H1 (cell line): ENCODE measurements at regions not wholly inside any gene's neighbourhood (a gene's known extent, or its start where the extent isn't known, plus 50 kb on each side); places are given as distances from the start of the nearest gene placed in this dataset.

Source experiments
- CTCF ChIA-PET: fragments of 300-600 bp; sonication (Branson Sonifier 250); formaldehyde crosslinking; loops from one replicate; lab custom pipeline; 2021; ENCODE audit not compliant: partially characterized antibody; lab: Charles Lee
- POLR2A ChIA-PET: fragments of 300-600 bp; sonication (Branson Sonifier 250); formaldehyde crosslinking; loops from one replicate; lab custom pipeline; 2021; ENCODE audit warnings: inconsistent platforms; ENCODE audit not compliant: partially characterized antibody; lab: Charles Lee
- DNase-seq, 2 experiments: peaks; one replicate each; pipeline versions ENCODE4 v3.0.0 to v3.0.0-alpha.2; 2010 to 2022; ENCODE audit warnings: low spot score in 2 of 2, low read depth in 1 of 2, mixed read lengths in 1 of 2
- FAIRE-seq: peaks from 2 replicates; lab custom pipeline; 2011; peaks lifted over from hg19 to GRCh38; lab: Jason Lieb, UNC
- H2AFZ ChIP-seq: 2 replicates; pipeline ENCODE4 v1.8.1; 2012; ENCODE audit warnings: low read length, inconsistent platforms
- H2AK5ac ChIP-seq: 2 replicates; pipeline ENCODE4 v1.6.1; 2013; ENCODE audit warnings: low read depth, low read length
- H2BK120ac ChIP-seq: replicated peaks from 2 replicates; pipeline ENCODE3; 2013; ENCODE audit warnings: low read depth, low read length, inconsistent platforms
- H2BK12ac ChIP-seq: 2 replicates; pipeline ENCODE4 v1.6.1; 2013; ENCODE audit warnings: low read depth, low read length
- H2BK15ac ChIP-seq: 2 replicates; pipeline ENCODE4 v1.6.1; 2013; ENCODE audit warnings: low read length
- H2BK20ac ChIP-seq: 2 replicates; pipeline ENCODE4 v1.6.1; 2013; ENCODE audit warnings: low read length
- H2BK5ac ChIP-seq: 2 replicates; pipeline ENCODE4 v1.6.1; 2013; ENCODE audit warnings: low read depth, low read length
- H3K14ac ChIP-seq: 2 replicates; pipeline ENCODE4 v1.6.1; 2013; ENCODE audit warnings: inconsistent platforms; ENCODE audit not compliant: insufficient read length
- H3K18ac ChIP-seq: 2 replicates; pipeline ENCODE4 v1.6.1; 2013; ENCODE audit warnings: low read length; ENCODE audit errors: extremely low read depth
- H3K23ac ChIP-seq: 2 replicates; pipeline ENCODE4 v1.6.1; 2013; ENCODE audit warnings: inconsistent platforms; ENCODE audit not compliant: insufficient read length
- H3K23me2 ChIP-seq: 2 replicates; pipeline ENCODE4 v1.6.1; 2013; ENCODE audit warnings: low read depth, low read length
- H3K27ac ChIP-seq: 2 replicates; pipeline ENCODE4 v1.6.1; 2011; ENCODE audit warnings: low read depth, low read length, inconsistent platforms
- H3K27me3 ChIP-seq, 4 experiments: replicated peaks in 1 of 4; 1 replicate in 1 of 4; 2 replicates in 3 of 4; pipeline versions ENCODE4 v1.6.1 to v1.8.1; 2011 to 2013; ENCODE audit warnings: low read length in 3 of 4, mild to moderate bottlenecking in 3 of 4, inconsistent platforms in 2 of 4, mixed read lengths in 2 of 4, moderate library complexity in 1 of 4; ENCODE audit not compliant: control insufficient read depth in 3 of 4, insufficient read depth in 3 of 4; ENCODE audit errors: extremely low read depth in 1 of 4
- H3K36me3 ChIP-seq, 4 experiments: 2 replicates each; pipeline versions ENCODE4 v1.6.1 to v1.8.1; 2011 to 2013; ENCODE audit warnings: mild to moderate bottlenecking in 4 of 4, low read length in 3 of 4, moderate library complexity in 2 of 4, control low read depth in 1 of 4, inconsistent platforms in 1 of 4; ENCODE audit not compliant: insufficient read depth in 4 of 4, control insufficient read depth in 2 of 4
- H3K4ac ChIP-seq: replicated peaks from 2 replicates; pipeline ENCODE3; 2013; ENCODE audit warnings: low read length, low read depth, mixed read lengths, inconsistent platforms; ENCODE audit not compliant: insufficient read length
- H3K4me1 ChIP-seq, 4 experiments: replicated peaks in 1 of 4; 1 replicate in 1 of 4; 2 replicates in 3 of 4; pipeline versions ENCODE4 v1.6.1 to v1.8.1; 2011 to 2013; ENCODE audit warnings: low read length in 3 of 4, inconsistent platforms in 2 of 4, mixed read lengths in 1 of 4; ENCODE audit not compliant: insufficient read depth in 4 of 4, control insufficient read depth in 3 of 4
- H3K4me2 ChIP-seq, 2 experiments: 2 replicates each; pipeline versions ENCODE4 v1.6.1 to v1.8.1; 2011 to 2013; ENCODE audit warnings: low read depth in 2 of 2, low read length in 2 of 2, control low read depth in 1 of 2, inconsistent platforms in 1 of 2, mild to moderate bottlenecking in 1 of 2; ENCODE audit not compliant: insufficient read depth in 1 of 2
- H3K4me3 ChIP-seq, 4 experiments: fragments of 200-600, 300-600 bp in 1 of 4; sonication (generic), shearing (Covaris generic), sonication (Bioruptor Twin) in 1 of 4; 2 replicates each; pipeline versions ENCODE4 v1.5.1 to v1.8.1; 2011 to 2016; ENCODE audit warnings: low read length in 4 of 4, low read depth in 3 of 4, control low read depth in 2 of 4, inconsistent platforms in 2 of 4, mild to moderate bottlenecking in 2 of 4, mixed read lengths in 1 of 4, moderate library complexity in 1 of 4; ENCODE audit not compliant: insufficient read depth in 2 of 4; ENCODE audit errors: extremely low read depth in 1 of 4
- H3K56ac ChIP-seq: replicated peaks from 2 replicates; pipeline ENCODE3; 2013; ENCODE audit warnings: low read depth, mild to moderate bottlenecking, mixed read lengths, low read length, inconsistent platforms; ENCODE audit not compliant: insufficient read length
- H3K79me1 ChIP-seq: 2 replicates; pipeline ENCODE4 v1.6.1; 2013; ENCODE audit warnings: low read depth, low read length, control low read depth
- H3K79me2 ChIP-seq, 2 experiments: 2 replicates each; pipeline versions ENCODE4 v1.6.1 to v1.8.1; 2012 to 2013; ENCODE audit warnings: low read length in 2 of 2, mild to moderate bottlenecking in 2 of 2, inconsistent platforms in 1 of 2; ENCODE audit not compliant: insufficient read depth in 2 of 2, control insufficient read depth in 1 of 2
- H3K9ac ChIP-seq, 4 experiments: replicated peaks in 1 of 4; 1 replicate in 1 of 4; 2 replicates in 3 of 4; pipeline versions ENCODE4 v1.6.1 to v1.8.1; 2011 to 2013; ENCODE audit warnings: low read depth in 3 of 4, low read length in 3 of 4, control low read depth in 2 of 4, mild to moderate bottlenecking in 2 of 4, moderate library complexity in 2 of 4, inconsistent platforms in 1 of 4; ENCODE audit errors: extremely low read depth in 1 of 4
- H3K9me3 ChIP-seq, 2 experiments: 2 replicates each; pipeline versions ENCODE4 v1.6.1 to v1.8.1; 2012 to 2013; ENCODE audit warnings: mild to moderate bottlenecking in 2 of 2, moderate library complexity in 2 of 2, control low read depth in 1 of 2, inconsistent platforms in 1 of 2, low read depth in 1 of 2, low read length in 1 of 2, mixed read lengths in 1 of 2; ENCODE audit not compliant: insufficient read depth in 2 of 2
- H4K20me1 ChIP-seq, 2 experiments: replicated peaks in 1 of 2; 2 replicates each; pipeline versions ENCODE3 to v1.8.1; 2011 to 2013; ENCODE audit warnings: inconsistent platforms in 2 of 2, low read length in 2 of 2, mild to moderate bottlenecking in 1 of 2; ENCODE audit not compliant: insufficient read depth in 2 of 2, control insufficient read depth in 1 of 2
- H4K5ac ChIP-seq: 2 replicates; pipeline ENCODE4 v1.6.1; 2013; ENCODE audit warnings: low read length, low read depth, mixed read lengths, inconsistent platforms; ENCODE audit not compliant: insufficient read length
- H4K8ac ChIP-seq: 2 replicates; pipeline ENCODE4 v1.8.0; 2013; ENCODE audit warnings: mild to moderate bottlenecking, moderate library complexity, low read length, inconsistent platforms; ENCODE audit not compliant: insufficient read depth; ENCODE audit errors: extremely low read depth
- H4K91ac ChIP-seq: replicated peaks from 2 replicates; pipeline ENCODE3; 2013; ENCODE audit warnings: low read length, mixed read lengths, inconsistent platforms; ENCODE audit not compliant: insufficient read length
- CEBPB ChIP-seq: IDR thresholded peaks from 2 replicates; pipeline ENCODE4 v1.6.1; 2012; ENCODE audit warnings: low read depth, low read length
- FOSL1 ChIP-seq: IDR thresholded peaks from 2 replicates; pipeline ENCODE4 v1.6.1; 2011; ENCODE audit warnings: mild to moderate bottlenecking, low read depth, low read length, moderate library complexity; ENCODE audit not compliant: insufficient read depth
- GABPA ChIP-seq: IDR thresholded peaks from 2 replicates; pipeline ENCODE4 v1.6.1; 2011; ENCODE audit warnings: mild to moderate bottlenecking, low read length, moderate library complexity, borderline replicate concordance; ENCODE audit not compliant: insufficient read depth
- PHF8 ChIP-seq: fragments of 200-600 bp; sonication (generic); conservative IDR thresholded peaks from 2 replicates; pipeline ENCODE4 v1.7.1; 2012; ENCODE audit warnings: low read depth, mild to moderate bottlenecking, inconsistent platforms, low read length, moderate library complexity
- RNF2 ChIP-seq: fragments of 200-900, 300-1000 bp; sonication (generic); IDR thresholded peaks from 2 replicates; pipeline ENCODE4 v1.7.1; 2016; ENCODE audit warnings: borderline replicate concordance, low read depth, mild to moderate bottlenecking, antibody characterized with exemption, low read length; ENCODE audit not compliant: poor library complexity, severe bottlenecking; ENCODE audit errors: missing control alignments
- SIN3A ChIP-seq, 2 experiments: IDR thresholded peaks in 1 of 2; conservative IDR thresholded peaks in 1 of 2; 2 replicates each; pipeline ENCODE4 v1.6.1; 2011 to 2012; ENCODE audit warnings: low read length in 2 of 2, improper control_type of control experiment in 1 of 2, low read depth in 1 of 2, mild to moderate bottlenecking in 1 of 2
- TAF1 ChIP-seq: IDR thresholded peaks from 2 replicates; pipeline ENCODE4 v1.6.1; 2011; ENCODE audit warnings: mild to moderate bottlenecking, low read depth, low read length
- TCF12 ChIP-seq: IDR thresholded peaks from 2 replicates; pipeline ENCODE4 v1.6.1; 2011; ENCODE audit warnings: low read depth, mild to moderate bottlenecking, low read length
- WGBS, 2 experiments: shearing (Covaris generic) in 1 of 2; methylation state at CpG; one replicate each; pipeline versions ENCODE4 v1.1.6 to v1.1.7; 2013 to 2015; ENCODE audit warnings: low lambda C conversion rate in 2 of 2, mixed read lengths in 2 of 2, inconsistent platforms in 1 of 2, low coverage in 1 of 2, missing lambda C conversion rate in 1 of 2; ENCODE audit not compliant: insufficient replicate concordance in 2 of 2, insufficient coverage in 1 of 2, insufficient read length in 1 of 2; ENCODE audit errors: extremely low coverage in 1 of 2, missing lambda C conversion rate in 1 of 2; 5-methylcytosine and 5-hydroxymethylcytosine counted together

DNA sequence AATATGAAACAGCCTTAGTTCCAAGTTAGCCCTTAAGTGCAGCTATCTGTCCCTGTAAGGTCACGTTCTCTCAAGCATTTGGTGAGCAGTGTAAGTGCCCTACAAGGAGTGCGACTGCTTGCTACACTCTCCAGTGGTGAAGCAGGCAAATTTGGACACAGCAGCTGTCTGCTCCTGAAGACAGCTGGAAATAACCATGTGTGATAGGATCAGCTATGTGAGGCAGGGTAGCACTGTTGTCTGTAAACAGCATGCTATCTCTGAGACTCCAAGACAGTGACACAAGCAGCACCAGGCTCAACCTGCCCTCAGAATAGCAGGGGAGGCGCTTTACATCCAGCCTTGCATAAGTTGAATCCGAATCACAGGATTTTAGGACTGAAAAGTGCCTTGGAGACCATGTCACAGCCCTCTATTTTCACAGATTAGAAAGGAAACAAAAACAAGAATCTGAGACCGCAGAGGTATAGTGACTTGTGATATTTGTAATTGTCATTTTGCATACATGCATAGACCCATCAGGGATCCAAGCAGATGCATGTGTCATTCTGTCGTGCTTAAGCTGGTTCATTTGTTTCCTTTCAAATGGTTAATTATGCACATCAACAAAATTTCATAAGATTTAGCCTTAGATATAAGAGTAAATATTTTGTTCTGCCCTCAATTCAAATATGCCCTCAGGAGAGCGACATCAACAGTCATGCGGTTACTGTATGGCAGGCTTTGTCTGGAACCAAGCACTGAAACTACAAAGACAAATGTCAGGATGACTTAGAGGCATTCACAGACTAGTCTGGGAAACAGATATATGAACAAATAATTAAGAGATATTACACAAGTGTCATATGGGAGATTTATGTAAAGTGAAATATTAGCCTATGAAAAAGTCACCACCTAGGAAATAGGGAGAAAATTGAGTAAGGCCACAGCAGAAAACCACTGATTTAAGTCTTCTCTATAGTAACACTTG lies 134.9 kb upstream of the NRIP1 start:
- Histone ChIP-seq H3K27ac (no peak overlapping the region), H4K91ac (no peak overlapping the region), H3K23ac (no peak overlapping the region), H3K4me3 (no peak overlapping the region), H3K4me1 (peaks cover 0 to 5% (median 2%) of the 10 kb centered on the region in 4 experiments; a peak in 2 of 7 replicates), H2BK120ac (no peak overlapping the region), H2BK12ac (no peak overlapping the region), H3K9ac (no peak overlapping the region), H3K36me3 (no peaks in the 10 kb centered on the region), H3K9me3 (no peaks in the 10 kb centered on the region), H2BK15ac (no peak overlapping the region), H2BK20ac (no peak overlapping the region), H4K20me1 (no peaks in the 10 kb centered on the region), H3K18ac (no peak overlapping the region), H3K56ac (no peak overlapping the region), H3K4me2 (no peak overlapping the region; a peak in 1 of 4 replicates), H4K5ac (no peak overlapping the region), H2AK5ac (no peak overlapping the region), H3K27me3 (no peaks in the 10 kb centered on the region; a peak in 1 of 7 replicates), H2BK5ac (no peak overlapping the region), H3K14ac (no peak overlapping the region), H3K4ac (no peak overlapping the region), H2AFZ (peak overlapping the region; percentile 56), H3K79me2 (no peaks in the 10 kb centered on the region), H4K8ac (no peak overlapping the region), H3K23me2 (no peaks in the 10 kb centered on the region), H3K79me1 (no peaks in the 10 kb centered on the region)
- ChIA-PET POLR2A (no interaction called here), CTCF (no interaction called here)
- DNase-seq (no peak), FAIRE-seq (no peak)
- TF ChIP-seq PHF8 (no peak), RNF2 (no peak), SIN3A (conservative IDR thresholded peaks at IDR 0.05 in 1 of 2, IDR thresholded peaks at IDR 0.05 in 1 of 2; ENCODE audit: low read depth in 1 of 2, low read length in 2 of 2) (no peak), CEBPB (no peak), TAF1 (no peak), FOSL1 (no peak), TCF12 (no peak), GABPA (no peak)
- WGBS, 2 experiments = 80% methylated on average over 8 of the region's 8 CpGs; no CpG with 5 or more reads in 1 of the 2 experiments
